ENCODE measurements at regions not wholly inside any gene's neighbourhood (a gene's known extent, or its start where the extent isn't known, plus 50 kb on each side); places are given as distances from the start of the nearest gene placed in this dataset.

GRCh38 chr13:32910530-32910929 is 105.7 kb upstream of the KL start:
- no peak for DNase-seq

GRCh38 chr13:32911506-32911905 is 104.7 kb upstream of the KL start:
- DNase-seq = peak; percentile 9

- DNase-seq = no peak
Measured at GRCh38 chr13:32914686-32915085, 101.5 kb upstream of the KL start.

GRCh38 chr13:32917504-32917903 is 98.7 kb upstream of the KL start:
- DNase-seq = no peak

GRCh38 chr13:32923725-32924124 is 92.5 kb upstream of the KL start:
- DNase-seq = no peak

- DNase-seq = no peak
Measured at GRCh38 chr13:32924886-32925285, 91.3 kb upstream of the KL start.

GRCh38 chr13:32925506-32925905 is 90.7 kb upstream of the KL start:
- DNase-seq = no peak

- DNase-seq = no peak
Measured at GRCh38 chr13:32932376-32932775, 83.8 kb upstream of the KL start.

- DNase-seq = no peak
Measured at GRCh38 chr13:32936716-32937115, 79.5 kb upstream of the KL start.

- DNase-seq = no peak
Measured at GRCh38 chr13:32938314-32938713, 77.9 kb upstream of the KL start.

- DNase-seq = no peak
Measured at GRCh38 chr13:32938907-32939306, 77.3 kb upstream of the KL start.

- DNase-seq = peak; percentile 33
Measured at GRCh38 chr13:32940601-32941000, 75.6 kb upstream of the KL start.

GRCh38 chr13:32941368-32941767 is 74.9 kb upstream of the KL start:
- DNase-seq = no peak

- no peak for DNase-seq
Measured at GRCh38 chr13:32946558-32946957, 69.7 kb upstream of the KL start.

GRCh38 chr13:32947411-32948276 is 68.6 kb upstream of the KL start:
- no peak for DNase-seq

GRCh38 chr13:32949820-32950219 is 66.4 kb upstream of the KL start:
- DNase-seq = no peak

GRCh38 chr13:32951580-32951979 is 64.6 kb upstream of the KL start:
- DNase-seq = no peak

GRCh38 chr13:32955881-32956594 is 60.2 kb upstream of the KL start:
- DNase-seq = no peak

GRCh38 chr13:32956595-32956933 is 59.7 kb upstream of the KL start:
- DNase-seq = no peak

- peak; percentile 33 for DNase-seq
Measured at GRCh38 chr13:32960626-32961025, 55.6 kb upstream of the KL start.

- DNase-seq = no peak
Measured at GRCh38 chr13:32961724-32962123, 54.5 kb upstream of the KL start.

- no peak for DNase-seq
Measured at GRCh38 chr13:32962342-32962741, 53.9 kb upstream of the KL start.

GRCh38 chr13:32964987-32965386 is 51.2 kb upstream of the KL start:
- no peak for DNase-seq

Measured in muscle of arm (tissue), 1 donor.